HG03575 (cell line): ENCODE measurements at regions not wholly inside any gene's neighbourhood (a gene's known extent, or its start where the extent isn't known, plus 50 kb on each side); places are given as distances from the start of the nearest gene placed in this dataset.

ENCODE experiments used
- ATAC-seq: cut with Tn5 transposase; IDR thresholded peaks from one replicate; pipeline ENCODE4 v1.9.1; 2021; ENCODE audit not compliant: unreplicated experiment, insufficient number of reproducible peaks, low FRiP score; ENCODE audit errors: extremely low read depth

DNA sequence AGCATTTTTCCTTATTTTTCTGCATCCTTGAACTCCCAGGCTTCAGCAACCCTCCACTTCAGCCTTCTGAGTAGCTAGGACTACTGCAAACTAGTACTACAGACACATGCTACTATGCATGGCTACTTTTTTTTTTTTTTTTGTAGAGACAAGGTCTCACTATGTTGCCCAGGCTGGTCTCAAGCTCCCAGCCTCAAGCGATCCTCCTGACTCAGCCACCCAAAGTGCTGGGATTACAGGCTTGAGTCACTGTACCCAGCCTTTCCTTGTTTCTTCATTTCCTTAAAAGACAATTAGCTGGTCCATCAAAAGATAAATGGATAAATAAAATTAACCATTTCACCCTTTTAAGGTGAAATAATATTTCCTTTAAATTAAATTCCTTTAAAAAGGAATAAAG lies 205.8 kb downstream of the SPTSSA start:
- no peak for ATAC-seq

DNA sequence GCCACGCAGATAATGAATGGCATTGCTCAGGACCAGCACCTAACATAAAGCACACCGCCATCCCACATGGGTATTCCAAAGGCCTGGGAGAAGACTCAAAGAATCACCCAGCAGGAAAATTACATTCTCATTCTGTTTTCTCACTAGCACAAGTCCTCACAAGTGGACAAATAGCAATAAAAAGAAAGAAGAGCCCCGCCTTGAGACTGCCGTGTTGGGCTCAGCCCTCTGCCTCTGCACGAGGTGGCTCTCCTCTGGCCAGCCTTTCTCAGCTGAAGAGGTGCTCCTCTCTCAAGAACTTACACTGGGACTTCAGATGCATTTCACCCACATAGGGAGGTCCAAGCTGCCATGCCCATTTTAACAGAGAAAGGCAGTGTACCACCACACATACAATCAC lies 207.5 kb downstream of the SPTSSA start:
- ATAC-seq = no peak

DNA sequence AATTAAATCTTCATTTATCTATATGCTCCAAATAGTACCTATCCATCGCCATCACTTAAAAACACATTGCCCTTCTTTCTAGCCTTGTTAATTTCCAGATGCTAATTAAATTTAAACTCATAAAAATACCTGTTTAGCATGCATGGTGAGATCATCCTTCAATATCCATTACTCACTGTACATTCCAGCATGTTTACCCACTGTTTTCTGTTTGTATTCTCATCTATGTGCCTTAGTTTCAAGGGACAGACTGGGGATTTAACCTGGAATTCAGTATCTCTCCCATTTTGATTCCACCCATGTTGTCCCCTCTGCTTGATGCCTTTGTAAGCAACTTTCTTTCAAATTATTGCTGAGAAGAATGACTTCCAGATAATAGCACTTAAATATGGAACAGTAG lies 208.0 kb downstream of the SPTSSA start:
- no peak for ATAC-seq

DNA sequence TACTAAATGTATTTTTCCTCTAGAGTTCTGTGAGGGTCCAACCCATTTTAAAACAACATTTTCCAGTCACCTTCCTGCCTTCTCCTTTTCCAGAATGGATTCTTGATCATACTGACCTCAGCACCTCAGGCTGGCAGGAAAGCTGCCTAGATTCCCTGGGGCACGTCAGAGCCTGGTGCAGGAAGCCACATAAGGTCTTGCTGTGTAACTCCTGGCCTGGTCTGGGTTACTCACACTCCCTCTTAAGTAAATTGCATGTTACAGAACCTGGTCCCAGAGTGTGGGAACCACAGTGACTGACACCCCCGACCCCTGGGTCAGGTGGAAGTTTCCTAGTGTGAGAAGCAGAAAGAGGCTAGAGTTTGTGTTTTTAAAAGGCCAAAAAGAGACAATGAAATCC lies 209.8 kb downstream of the SPTSSA start:
- ATAC-seq = no peak

DNA sequence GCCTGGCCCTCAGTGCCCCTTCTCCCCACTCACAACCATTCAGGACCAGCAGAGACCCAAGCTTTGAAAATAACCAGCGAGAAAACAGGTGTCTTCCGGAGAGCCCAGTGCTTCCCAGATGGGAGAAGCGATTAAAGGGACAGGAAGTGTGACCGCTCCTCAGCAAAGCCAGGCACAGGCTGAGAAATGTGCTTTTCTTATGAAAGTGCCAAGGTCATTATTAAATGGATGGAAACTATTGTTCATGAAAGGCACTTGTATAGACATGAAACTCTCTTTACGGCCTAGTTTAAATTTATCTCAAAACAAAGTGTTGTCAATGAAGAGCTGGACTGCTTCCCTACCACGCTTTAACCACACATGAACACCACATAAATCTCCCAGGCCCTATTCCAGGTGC lies 210.4 kb downstream of the SPTSSA start:
- no peak for ATAC-seq

DNA sequence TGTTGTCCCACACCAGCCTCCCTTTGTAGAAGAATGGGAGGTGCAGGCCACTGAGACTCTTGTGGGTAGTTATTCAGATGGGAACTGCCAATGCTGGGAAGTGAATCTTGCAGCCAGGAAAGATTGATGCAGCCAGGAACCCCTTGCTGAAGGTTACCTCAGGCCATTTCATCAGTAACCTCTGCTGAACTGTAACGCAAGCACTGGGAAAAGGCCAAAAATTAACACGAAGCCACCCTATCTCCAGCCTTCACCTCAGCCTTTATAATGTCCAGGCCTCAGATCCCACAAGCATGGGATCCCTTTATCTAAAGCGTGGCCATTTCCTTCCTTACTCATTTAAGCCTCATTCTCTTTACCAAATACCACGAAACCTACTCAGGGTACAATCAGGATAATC lies 211.1 kb downstream of the SPTSSA start:
- ATAC-seq = no peak

DNA sequence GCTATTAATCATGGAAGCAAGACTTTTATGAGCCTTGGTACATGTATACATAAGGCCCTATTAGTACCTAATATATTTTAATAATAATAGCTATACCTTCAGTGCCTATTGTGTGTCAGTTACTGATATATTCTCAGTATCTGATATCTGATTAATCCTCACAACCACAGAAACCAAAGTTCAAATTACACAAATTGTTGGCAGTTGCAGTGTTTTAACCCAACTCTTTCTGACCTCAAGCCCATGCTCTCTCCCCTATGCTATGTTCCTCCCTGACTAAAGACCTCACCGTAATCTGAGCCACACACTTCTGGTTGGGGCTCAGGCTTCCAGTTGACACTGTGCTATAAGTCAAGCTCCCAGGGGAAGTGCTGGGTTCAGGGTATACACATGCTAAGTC lies 214.4 kb downstream of the SPTSSA start:
- ATAC-seq = no peak

DNA sequence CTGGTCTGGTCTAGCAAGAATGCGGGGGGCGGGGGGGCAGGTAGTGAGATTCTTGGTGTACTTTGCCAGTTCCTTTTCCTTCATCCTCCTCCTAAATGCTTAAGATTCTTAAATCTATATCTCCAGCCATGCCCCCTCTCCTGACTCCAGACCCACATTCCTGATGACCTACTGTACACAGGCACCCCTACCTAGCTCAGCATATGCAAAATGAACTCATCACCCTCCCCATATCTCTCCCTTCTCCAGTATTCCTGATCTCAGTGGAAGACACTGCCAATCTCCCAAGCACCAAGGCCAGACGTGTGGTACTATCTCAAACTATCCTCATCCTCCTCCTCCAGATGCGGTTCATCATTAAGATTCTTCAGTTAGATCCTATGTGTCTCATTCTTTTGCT lies 215.8 kb downstream of the SPTSSA start:
- ATAC-seq = no peak

DNA sequence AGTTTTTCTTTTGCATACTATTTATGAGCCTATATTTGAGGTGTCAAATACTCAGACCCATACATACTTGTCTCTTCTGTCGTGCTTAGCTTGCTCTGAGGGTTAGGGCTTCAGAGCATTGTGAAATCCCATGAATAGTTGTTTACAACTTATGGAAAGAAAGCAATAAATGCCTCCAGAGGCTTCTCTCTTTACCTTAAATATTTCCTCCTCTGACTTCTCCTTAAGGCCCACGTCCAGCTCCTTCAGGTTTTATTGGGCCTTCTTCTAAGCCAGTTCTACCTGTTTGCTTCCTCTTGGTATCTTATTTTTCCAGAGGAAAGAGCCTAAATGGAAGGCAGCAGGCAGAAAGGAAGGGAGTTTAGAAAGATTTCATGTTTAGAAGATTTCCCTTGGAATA lies 218.6 kb downstream of the SPTSSA start:
- ATAC-seq = no peak

DNA sequence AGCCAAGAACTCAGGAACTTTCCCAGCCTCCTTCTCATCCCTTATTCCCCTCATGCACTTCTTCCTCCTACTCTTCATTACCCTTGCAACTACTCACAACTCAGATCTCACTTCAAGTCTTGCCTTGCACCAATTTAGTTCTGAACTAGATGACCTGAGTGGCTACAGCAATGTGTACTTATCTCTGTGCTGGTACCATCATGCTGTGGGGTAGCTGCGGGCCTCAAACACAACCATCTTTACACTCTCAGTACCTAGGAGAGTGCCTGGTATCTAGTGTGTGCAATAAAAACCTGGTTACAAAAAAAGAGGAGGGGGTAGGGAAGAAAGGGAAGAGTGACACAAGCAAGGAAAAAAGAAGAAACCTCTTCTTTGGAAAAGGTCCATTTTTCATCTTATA lies 219.0 kb downstream of the SPTSSA start:
- no peak for ATAC-seq

DNA sequence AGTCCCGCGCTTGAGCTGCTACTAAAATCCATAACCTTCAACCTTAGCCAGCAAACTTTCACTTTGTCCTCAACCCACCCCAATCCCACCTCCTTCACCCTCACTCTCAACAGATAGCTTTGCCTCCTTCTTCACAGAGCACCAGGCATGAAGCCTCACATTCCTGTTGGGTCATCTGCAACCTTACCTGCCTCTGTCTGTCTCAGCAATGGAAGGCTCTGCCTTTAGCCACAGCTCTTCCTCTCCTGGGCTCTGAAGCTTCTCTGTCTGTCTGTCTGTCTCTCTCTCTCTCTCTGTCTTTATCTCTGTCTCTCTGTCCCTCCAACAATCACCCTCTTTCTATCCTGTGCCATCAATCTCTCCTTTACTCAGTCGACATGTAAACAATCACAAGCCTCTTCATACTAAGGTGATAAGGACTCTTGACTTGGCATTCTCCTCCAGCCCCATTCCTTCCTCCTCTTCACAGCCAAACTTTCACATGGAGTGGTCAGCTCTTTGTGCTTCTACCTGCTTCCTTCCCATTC lies 220.8 kb downstream of the SPTSSA start:
- no peak for ATAC-seq

DNA sequence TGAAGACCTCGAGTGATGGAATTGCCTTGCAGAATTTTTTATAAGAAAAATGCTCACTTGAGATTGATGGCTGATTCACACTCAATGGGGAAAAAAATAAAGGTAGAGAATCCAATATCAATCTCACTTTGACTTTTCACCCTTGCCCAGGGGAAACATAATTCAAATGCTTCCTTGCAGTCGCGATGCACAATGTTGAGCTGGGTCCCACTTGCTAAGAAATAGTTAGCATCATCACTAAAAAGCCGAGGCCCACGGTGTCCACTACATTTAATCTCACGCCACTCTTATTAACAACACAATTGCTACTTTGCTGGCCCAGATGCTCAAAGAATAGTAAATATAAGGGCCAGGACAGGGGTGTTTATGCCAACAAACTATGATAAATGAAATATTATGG lies 223.4 kb downstream of the SPTSSA start:
- ATAC-seq = no peak

DNA sequence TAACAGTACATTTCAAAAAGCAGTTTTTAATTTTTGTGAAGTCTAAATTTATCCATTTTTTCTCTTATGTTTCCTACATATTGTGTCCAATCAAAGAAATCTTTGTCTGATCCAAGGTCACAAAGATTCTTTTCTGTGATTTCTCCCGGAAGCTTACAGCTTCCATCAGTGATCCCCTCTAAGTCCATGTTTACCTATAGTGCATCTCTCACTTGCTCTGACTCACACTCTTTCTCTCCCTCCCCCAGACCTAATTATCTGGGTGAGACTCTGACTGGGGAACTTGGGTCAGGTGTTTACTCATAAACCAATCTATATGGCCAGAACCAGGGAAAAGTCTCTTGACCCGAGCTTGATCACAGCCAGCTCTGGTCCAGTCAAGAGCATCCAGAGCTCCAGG lies 224.4 kb downstream of the SPTSSA start:
- no peak for ATAC-seq

DNA sequence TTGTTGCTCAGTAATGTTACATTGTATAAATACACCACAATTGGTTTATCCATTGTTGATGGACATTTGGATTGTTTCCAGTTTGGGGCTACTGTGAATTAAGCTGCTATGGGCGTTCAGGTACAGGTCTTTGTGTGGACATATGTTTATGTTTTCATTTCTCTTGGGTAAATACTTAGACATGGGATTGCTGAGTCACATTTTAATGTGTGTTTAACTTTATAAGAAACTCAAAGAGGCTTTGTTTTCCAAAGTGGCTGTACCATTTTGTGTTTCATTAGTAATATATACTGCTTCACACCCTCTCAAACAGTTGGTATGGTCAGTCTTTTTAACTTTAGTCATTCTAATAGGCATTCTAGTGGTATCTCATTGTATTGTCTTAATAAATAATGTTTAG lies 225.0 kb downstream of the SPTSSA start:
- no peak for ATAC-seq

DNA sequence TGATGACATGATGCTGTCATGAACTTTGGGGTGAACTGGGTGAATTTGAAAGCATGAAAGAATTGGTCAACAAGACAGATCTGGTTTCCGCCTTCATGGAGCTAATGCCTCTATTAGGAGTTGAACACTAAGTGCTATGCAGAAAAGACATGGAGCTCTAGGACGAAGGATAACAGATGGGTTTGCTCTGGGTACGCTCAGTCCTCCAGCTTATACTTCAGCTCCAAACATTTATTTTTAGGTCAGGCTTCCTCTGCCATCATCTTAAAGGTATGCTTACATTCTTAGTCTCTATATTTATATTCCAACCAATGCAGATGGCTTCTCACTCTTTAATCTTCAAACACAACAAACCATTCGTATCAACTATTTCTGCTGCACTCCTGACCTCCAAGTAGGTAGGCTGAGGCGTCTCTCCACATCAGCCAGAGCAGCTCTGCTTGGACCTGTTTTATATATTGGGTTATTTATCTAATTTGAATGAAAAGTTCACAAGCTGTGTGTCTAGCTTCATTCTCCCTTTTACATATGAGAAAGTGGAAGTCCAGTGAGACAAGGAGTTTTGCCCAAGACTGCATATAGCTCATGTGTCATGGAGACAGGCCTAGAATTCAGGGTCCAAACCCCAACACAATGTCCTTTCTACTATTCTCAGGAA lies 226.3 kb downstream of the SPTSSA start:
- no peak for ATAC-seq

DNA sequence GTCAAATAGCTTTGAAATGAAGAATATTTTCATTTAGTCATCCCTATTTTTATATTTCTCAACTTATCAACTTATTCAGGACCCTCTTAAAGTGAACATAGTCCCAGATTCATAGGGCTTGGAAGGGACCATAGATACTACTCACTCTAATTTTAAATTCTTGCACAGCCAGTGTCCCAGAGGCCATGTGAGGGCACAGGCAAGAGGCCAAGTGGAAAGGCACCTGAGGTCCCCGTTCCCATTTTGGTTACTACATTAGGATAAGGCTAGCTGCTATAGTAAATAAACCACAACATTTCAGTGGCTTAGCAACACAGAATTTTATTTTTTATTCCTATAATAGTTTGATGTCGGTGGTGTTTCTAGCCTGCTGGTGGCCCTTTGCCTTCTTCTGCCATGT lies 227.8 kb downstream of the SPTSSA start:
- no peak for ATAC-seq

DNA sequence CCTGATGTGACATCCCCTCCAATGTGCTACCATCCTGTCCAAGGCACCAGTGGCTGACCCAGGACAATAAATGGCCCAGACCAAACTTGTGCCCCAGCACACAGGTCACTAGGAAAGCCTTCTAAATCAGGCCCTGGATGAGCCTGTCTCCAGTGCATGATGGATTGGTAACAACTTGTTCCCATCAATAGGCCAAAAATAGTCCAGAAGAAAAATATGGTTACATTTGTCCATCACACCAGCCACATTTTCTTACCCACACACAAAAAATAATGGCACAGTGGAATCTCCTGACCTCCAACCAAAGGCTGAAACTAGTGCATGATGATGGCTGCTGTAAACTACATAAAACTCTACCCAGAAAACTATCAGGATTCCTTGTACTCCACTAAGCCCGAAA lies 228.4 kb downstream of the SPTSSA start:
- no peak for ATAC-seq

DNA sequence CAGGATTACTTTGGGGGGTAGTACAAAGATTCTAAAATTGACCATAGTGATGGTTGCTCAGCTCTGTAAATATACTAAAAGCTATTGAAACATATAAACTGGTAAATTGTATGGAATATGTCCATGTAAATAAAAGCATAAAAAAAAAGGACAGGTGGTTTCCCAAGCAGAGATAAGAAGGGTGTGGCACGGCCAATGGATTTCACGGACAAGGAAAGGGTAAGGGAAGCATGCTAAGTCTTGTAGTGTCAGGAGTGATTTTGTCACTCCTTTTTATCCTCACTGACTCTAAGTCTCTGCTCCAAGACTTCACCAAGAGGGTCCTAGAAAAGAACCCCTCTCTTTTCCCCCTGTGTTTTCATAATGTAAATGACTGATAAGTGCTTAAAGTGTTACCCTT lies 229.2 kb downstream of the SPTSSA start:
- no peak for ATAC-seq

DNA sequence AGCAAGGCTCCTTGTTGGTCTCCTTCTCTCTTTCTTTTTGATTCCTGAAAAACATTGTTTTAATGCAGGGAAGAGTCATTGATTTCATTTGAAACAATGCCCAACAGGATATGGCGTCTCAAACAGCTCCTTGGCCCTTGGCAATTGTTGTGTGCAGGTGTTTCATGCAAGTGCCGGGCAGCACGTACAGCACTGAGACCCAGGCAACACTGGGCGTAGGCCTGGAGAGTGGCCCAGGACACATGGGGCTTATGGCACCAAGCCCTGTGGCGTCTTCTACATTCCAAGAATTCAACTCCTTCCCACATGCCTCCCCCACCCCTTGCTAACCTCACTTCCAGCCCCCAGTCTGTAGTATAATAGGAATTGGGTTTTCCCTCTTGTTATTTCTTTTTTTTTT lies 230.4 kb downstream of the SPTSSA start:
- ATAC-seq = no peak

DNA sequence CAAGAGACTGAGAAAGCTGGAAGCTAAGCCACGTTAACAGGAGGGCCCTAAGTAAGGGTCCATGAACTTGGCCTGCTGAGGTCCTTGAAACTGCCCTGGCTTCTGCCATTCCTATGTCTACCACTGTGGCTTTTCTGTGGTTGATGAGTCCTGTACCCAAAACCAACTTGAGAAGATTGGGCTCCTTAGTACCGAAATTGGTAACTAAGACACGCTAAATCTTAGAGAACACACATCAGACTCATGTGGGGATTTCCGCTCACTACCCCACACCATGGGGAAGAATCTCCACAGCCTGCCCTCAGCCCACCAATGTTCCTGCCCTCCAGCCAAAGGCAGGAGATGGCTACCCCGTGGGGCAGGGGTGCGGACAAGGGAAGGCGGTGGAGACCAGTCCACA lies 232.9 kb downstream of the SPTSSA start:
- ATAC-seq = no peak

DNA sequence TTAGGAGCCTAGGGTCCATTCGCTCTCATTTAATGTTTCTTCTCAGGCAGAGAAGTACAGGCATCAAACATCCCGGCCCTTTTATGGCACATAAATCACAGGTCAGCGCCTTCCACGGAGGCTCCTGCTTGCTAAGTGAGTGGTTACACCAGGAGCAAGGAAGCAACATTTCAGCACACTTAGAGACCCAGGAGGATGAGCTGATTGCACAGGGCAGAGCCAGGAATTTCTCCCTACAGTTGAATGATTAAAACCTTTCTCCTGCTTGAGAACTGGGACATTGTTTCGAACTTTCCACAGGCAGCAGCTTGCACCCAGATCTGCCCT lies 233.4 kb downstream of the SPTSSA start:
- no peak for ATAC-seq
